ENCODE measurements at regions not wholly inside any gene's neighbourhood (a gene's known extent, or its start where the extent isn't known, plus 50 kb on each side); places are given as distances from the start of the nearest gene placed in this dataset.

DNA sequence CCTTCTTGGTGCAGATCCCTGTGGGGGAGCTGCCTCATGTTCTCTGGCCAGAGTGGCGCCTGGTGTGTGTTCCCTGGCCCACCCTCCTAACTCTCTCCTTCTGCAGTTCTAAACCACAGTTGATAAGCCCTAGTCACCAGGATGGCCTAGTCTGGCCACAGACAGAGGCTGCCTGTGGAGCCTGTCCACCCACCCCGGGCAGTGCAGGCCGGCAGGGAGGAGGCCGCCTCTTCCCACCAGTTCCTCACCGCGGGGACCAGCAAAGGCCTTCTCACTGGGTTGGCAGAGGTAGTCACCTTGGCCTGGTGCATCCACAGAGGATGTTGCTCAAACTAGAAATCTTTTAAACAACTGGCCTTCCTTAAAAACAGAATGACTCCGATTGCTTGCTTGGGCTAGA is 276.4 kb upstream of the TTC14 start:
- DNase-seq, result no peak
- in situ Hi-C loops (cut with MboI; ENCODE audit: low pct_unique_long_range_greater_than_20kb, low sequenced_read_pairs), result no loop called here

DNA sequence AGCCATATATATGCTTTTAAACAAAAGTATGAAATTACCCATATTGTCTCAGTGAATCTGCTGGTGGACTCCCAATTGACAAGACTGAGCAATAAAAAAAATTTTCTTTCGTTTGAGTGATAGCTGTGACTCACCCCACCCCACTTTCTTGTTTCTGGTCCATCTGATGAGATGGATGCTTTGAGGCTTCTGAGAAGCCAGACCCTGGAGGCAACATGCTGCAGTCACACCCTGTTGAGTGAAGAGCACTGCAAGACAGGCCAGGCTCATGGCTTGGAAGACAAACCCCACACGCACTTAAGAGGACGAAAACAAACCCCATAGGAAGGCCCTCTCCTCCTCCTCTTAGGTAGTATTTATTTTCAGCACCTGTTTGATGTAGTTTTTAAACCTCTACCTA is 276.0 kb upstream of the TTC14 start:
- in situ Hi-C loops (cut with MboI; ENCODE audit: low pct_unique_long_range_greater_than_20kb, low sequenced_read_pairs), result no loop called here
- no peak for DNase-seq

GRCh38 chr3:180329187-180329586 is 272.8 kb upstream of the TTC14 start:
- in situ Hi-C loops (cut with MboI; ENCODE audit: low pct_unique_long_range_greater_than_20kb, low sequenced_read_pairs), result no loop called here
- DNase-seq, result no peak

DNA sequence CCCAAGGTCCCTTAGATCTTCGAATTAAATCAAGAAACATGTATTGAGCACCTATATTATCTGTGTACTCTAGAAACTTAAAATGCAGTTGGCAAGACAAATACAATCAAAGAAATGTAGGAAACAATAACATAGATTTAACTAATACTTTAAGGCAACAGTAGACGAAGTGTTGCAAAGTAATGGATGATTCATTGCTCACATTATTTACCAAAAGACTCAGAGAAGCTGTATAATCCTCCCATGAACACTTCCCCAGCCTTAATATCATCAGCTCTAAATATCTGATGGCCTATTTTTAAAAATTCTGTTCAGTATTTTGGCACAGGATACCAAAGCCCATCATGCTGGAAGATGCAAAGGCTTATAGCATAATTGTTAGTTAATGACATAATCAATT is 272.1 kb upstream of the TTC14 start:
- in situ Hi-C loops (cut with MboI; ENCODE audit: low pct_unique_long_range_greater_than_20kb, low sequenced_read_pairs), result no loop called here
- DNase-seq, result no peak

GRCh38 chr3:180330440-180330839 is 271.5 kb upstream of the TTC14 start:
- DNase-seq, result no peak
- in situ Hi-C loops (cut with MboI; ENCODE audit: low pct_unique_long_range_greater_than_20kb, low sequenced_read_pairs), result no loop called here

- DNase-seq, result no peak
- in situ Hi-C loops (cut with MboI; ENCODE audit: low pct_unique_long_range_greater_than_20kb, low sequenced_read_pairs), result no loop called here
Observed at GRCh38 chr3:180332608-180333007, 269.4 kb upstream of the TTC14 start.

DNA sequence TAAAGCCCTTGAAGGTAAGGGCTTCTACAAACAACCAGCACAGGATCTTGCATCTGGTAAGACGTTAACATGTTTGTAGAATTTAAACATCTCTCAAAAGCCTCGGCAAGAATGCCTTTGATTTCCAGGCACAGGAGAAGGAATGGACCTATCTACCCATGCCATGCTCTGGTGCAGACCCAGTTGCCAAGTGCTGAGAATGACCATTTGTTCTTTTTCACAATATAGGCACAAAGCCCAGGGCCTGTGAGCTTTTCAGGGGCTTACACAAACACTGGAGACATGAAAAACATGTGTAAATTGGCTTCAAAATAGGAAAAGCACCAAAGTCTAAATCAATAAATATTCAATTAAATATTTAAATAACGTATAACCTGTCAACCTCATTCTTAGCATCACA is 266.9 kb upstream of the TTC14 start:
- in situ Hi-C loops (cut with MboI; ENCODE audit: low pct_unique_long_range_greater_than_20kb, low sequenced_read_pairs), result no loop called here
- no peak for DNase-seq

- DNase-seq, result no peak
- in situ Hi-C loops (cut with MboI; ENCODE audit: low pct_unique_long_range_greater_than_20kb, low sequenced_read_pairs), result no loop called here
Observed at GRCh38 chr3:180340395-180340794, 261.6 kb upstream of the TTC14 start.

- DNase-seq, result no peak
- in situ Hi-C loops (cut with MboI; ENCODE audit: low pct_unique_long_range_greater_than_20kb, low sequenced_read_pairs), result no loop called here
Observed at GRCh38 chr3:180341516-180341915, 260.4 kb upstream of the TTC14 start.

- no peak for DNase-seq
- in situ Hi-C loops (cut with MboI; ENCODE audit: low pct_unique_long_range_greater_than_20kb, low sequenced_read_pairs), result no loop called here
Observed at GRCh38 chr3:180351601-180352000, 250.4 kb upstream of the TTC14 start.

GRCh38 chr3:180352261-180352660 is 249.7 kb upstream of the TTC14 start:
- in situ Hi-C loops (cut with MboI; ENCODE audit: low pct_unique_long_range_greater_than_20kb, low sequenced_read_pairs), result no loop called here

DNA sequence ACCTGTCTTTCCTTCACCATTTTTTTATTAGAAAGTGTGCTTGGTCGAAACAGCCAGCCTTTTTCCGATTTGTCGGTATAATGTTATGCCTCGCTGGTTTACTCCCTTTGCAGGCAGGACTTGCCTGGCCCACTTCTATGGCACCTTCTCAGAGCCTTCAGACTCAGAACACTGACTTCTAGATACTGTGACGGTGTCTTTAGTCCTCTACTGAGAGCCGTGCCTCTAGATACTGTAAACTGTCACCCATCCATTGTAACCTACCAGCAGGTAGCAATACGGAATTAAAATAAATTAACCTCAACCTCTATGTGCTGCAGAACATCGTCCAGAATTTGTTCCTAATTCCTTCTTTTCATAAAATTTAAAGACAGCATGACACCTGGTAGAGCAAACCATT is 247.7 kb upstream of the TTC14 start:
- DNase-seq, result no peak
- in situ Hi-C loops (cut with MboI; ENCODE audit: low pct_unique_long_range_greater_than_20kb, low sequenced_read_pairs), result no loop called here

More at GRCh38 chr3:180352261-180352660, 249.7 kb upstream of the TTC14 start:
- DNase-seq, result no peak

GRCh38 chr3:180358179-180358578 is 243.8 kb upstream of the TTC14 start:
- no peak for DNase-seq

DNA sequence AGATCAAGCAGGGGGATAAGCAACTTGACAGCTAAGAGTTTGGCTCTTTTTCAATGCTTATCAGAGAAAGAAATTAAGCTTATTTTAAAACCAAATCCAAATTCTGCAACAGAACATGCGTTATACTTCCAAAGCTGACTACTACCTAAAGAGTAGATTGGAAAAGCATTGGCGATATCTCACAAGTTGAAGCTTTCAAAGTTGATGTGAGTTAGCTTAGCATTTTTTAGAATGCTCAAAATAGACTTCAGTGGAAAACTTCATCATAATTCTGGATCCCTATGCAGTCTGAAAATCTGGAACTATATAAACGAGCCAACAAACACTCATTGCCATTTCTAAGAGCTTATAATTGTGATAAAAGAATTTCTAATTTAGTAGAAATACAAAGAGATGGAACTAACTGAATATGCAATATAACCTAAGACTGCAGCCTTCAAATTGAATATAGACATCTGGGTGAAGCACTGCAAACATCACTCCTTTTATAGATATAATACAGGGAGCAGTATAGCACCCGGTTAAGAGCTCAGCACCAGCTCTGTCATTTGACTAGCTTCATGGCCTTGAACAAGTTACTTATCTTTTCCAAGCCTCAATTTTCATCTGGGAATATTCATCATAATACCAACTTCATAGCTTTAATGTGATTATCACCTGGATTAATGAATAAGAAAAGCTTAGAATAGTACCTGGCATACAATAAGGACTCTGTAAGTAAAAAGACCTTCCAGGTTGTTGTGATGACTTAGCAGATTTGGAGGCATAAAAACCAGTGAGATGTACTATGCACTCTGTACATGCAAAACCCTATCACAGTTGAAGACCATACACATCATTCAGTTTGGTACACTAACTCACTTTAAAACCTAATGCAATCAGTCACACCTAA is 242.7 kb upstream of the TTC14 start:
- DNase-seq, result no peak
- in situ Hi-C loops (cut with MboI; ENCODE audit: low pct_unique_long_range_greater_than_20kb, low sequenced_read_pairs), result no loop called here

More at GRCh38 chr3:180358179-180358578, 243.8 kb upstream of the TTC14 start:
- in situ Hi-C loops (cut with MboI; ENCODE audit: low pct_unique_long_range_greater_than_20kb, low sequenced_read_pairs), result no loop called here

- no peak for DNase-seq
- in situ Hi-C loops (cut with MboI; ENCODE audit: low pct_unique_long_range_greater_than_20kb, low sequenced_read_pairs), result no loop called here
Observed at GRCh38 chr3:180359953-180360279, 242.0 kb upstream of the TTC14 start.

DNA sequence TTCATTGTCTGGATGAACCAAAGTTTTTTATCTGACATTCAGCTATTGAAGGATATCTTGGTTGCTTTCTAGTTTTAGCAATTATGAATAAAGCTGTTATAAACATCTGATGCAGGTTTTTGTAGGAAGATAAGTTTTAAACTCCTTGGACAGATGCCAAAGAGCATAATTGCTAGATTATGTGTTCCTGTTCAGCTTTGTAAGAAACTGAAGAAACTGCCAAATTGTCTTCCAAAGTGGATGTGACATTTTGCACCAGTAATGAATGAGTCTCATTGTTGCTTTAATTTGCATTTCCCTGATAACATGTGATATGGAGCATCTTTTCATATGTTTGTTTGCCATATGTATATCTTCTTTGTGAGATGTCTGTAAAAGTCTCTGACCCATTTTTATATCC is 239.9 kb upstream of the TTC14 start:
- in situ Hi-C loops (cut with MboI; ENCODE audit: low pct_unique_long_range_greater_than_20kb, low sequenced_read_pairs), result no loop called here
- no peak for DNase-seq

DNA sequence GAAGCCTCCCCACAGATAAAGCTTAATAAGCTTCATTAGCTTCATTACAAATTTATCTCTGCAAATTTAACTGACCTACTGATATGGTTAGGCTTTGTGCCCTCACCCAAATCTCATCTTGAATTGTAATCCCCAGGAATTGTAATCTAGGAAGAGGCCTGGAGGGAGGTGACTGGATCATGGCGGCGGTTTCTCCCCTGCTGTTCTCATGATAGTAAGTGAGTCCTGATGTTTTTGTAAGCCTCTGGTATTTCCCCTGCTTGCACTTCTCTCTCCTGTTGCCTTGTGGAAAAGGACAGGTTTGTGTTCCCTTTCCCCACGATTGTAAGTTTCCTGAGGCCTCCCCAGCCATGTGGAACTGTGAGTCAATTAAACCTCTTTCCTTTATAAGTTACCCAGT is 226.1 kb upstream of the TTC14 start:
- in situ Hi-C loops (cut with MboI; ENCODE audit: low pct_unique_long_range_greater_than_20kb, low sequenced_read_pairs), result no loop called here
- no peak for DNase-seq

DNA sequence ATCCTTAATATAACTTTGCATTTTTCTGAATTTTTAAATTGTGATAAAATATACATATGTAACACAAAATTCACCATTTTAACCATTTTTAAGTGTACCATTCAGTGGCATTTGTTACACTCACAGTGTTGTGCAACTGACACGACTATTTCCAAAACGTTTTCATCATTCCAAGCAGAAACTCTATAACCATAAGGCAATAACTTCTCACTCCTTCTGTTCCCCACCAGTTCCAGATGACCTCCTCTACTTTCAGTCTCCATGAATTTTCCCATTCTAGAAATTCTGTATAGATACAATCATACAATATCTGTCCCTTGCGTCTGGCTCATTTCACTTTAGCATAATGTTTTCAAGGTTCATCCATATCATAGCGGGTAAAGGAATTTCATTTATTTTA is 223.5 kb upstream of the TTC14 start:
- DNase-seq, result no peak
- in situ Hi-C loops (cut with MboI; ENCODE audit: low pct_unique_long_range_greater_than_20kb, low sequenced_read_pairs), result no loop called here

- in situ Hi-C loops (cut with MboI; ENCODE audit: low pct_unique_long_range_greater_than_20kb, low sequenced_read_pairs), result no loop called here
- no peak for DNase-seq
Observed at GRCh38 chr3:180382638-180383180, 219.3 kb upstream of the TTC14 start.

DNA sequence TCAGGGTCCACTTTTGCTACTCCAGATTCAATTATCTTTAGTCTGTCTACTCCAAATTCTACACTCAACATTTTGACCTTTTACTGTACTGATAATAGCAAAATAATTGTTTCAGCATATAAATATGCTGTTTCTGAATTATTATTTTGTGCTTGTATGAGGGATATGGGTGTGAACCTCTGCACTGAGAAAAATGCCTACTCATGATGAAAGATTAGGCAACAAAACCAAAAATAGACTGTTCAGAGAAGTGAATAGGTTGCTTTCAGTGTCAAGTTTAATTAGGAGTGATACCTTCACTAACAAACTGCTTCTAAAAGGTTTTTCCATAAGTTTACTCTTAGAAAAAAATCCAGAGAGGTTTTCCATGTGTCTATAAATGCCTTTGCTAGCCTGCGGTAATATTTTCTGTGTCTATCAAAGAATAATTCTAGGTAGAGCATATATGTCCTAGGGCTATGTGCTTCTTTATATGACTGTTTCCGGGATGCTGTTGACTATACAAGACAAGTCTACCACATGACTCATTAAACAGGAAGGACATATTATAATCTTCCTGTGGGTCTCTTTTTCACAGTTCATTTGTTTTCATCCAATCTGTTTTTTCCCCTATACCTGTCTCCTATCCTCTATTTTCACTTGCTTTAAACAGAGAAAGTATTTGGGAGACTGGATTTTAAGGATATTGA is 218.5 kb upstream of the TTC14 start:
- in situ Hi-C loops (cut with MboI; ENCODE audit: low pct_unique_long_range_greater_than_20kb, low sequenced_read_pairs), result no loop called here
- no peak for DNase-seq
